GM23338 (cell line): ENCODE measurements at regions not wholly inside any gene's neighbourhood (a gene's known extent, or its start where the extent isn't known, plus 50 kb on each side); places are given as distances from the start of the nearest gene placed in this dataset.
"Not testable (repeated sequence)": the region's sequence is repeated elsewhere in the genome, so short reads cannot be mapped to it uniquely, and the experiment has no call there.

Experiments used
- ATAC-seq: fragments of 200-7000 bp; cut with Tn5 transposase; 3 replicates; pipeline ENCODE4 v1.9.1; 2020
- DNase-seq: peaks from one replicate; pipeline ENCODE4 v3.0.0-alpha.2; 2015; ENCODE audit warnings: low spot score
- H2AFZ ChIP-seq: fragments of 200-600 bp; sonication (generic); 2 replicates; pipeline ENCODE4 v1.8.0; 2016; ENCODE audit warnings: antibody characterized with exemption, mild to moderate bottlenecking, moderate library complexity
- H3F3A ChIP-seq: fragments of 200-600 bp; sonication (generic); replicated peaks from 2 replicates; pipeline ENCODE4 v1.8.0; 2017; ENCODE audit warnings: antibody characterized with exemption, mixed run types, low read depth
- H3K27ac ChIP-seq: fragments of 200-600 bp; sonication (generic); 2 replicates; pipeline ENCODE4 v1.6.1; 2016; ENCODE audit warnings: low read depth
- H3K27me3 ChIP-seq: fragments of 200-600 bp; sonication (generic); 2 replicates; pipeline ENCODE4 v1.8.0; 2016; ENCODE audit warnings: mild to moderate bottlenecking, mixed run types, moderate library complexity; ENCODE audit not compliant: insufficient read depth
- H3K36me3 ChIP-seq: fragments of 200-600 bp; sonication (generic); 2 replicates; pipeline ENCODE4 v1.8.0; 2016; ENCODE audit warnings: mild to moderate bottlenecking; ENCODE audit not compliant: insufficient read depth
- H3K4me1 ChIP-seq: fragments of 200-600 bp; sonication (generic); 2 replicates; pipeline ENCODE4 v1.8.0; 2016; ENCODE audit warnings: mild to moderate bottlenecking, moderate library complexity; ENCODE audit not compliant: insufficient read depth
- H3K4me2 ChIP-seq: fragments of 200-600 bp; sonication (generic); 2 replicates; pipeline ENCODE4 v1.7.1; 2017; ENCODE audit warnings: mixed run types
- H3K4me3 ChIP-seq: fragments of 200-600 bp; sonication (generic); 2 replicates; pipeline ENCODE4 v1.6.1; 2016; ENCODE audit warnings: mixed run types
- H3K79me2 ChIP-seq: fragments of 200-600 bp; sonication (generic); replicated peaks from 2 replicates; pipeline ENCODE4 v1.8.0; 2017; ENCODE audit warnings: mild to moderate bottlenecking; ENCODE audit not compliant: insufficient read depth
- H3K9me2 ChIP-seq: fragments of 200-600 bp; sonication (generic); 2 replicates; pipeline ENCODE4 v1.8.0; 2017; ENCODE audit not compliant: insufficient read depth
- H4K20me1 ChIP-seq: fragments of 200-600 bp; sonication (generic); replicated peaks from 2 replicates; pipeline ENCODE4 v1.8.0; 2017; ENCODE audit warnings: mild to moderate bottlenecking; ENCODE audit not compliant: insufficient read depth
- H3K27ac Mint-ChIP-seq: 2 replicates; pipeline ENCODE4 v1.8.0; 2020; ENCODE audit warnings: inconsistent platforms, mild to moderate bottlenecking, moderate library complexity, mixed read lengths
- H3K27me3 Mint-ChIP-seq: 3 replicates; pipeline ENCODE4 v1.8.0; 2022; ENCODE audit warnings: low read depth, mild to moderate bottlenecking, moderate library complexity, mixed read lengths, inconsistent platforms; ENCODE audit not compliant: insufficient read depth, poor library complexity
- H3K36me3 Mint-ChIP-seq: 3 replicates; pipeline ENCODE4 v1.8.0; 2021; ENCODE audit warnings: low read depth, mild to moderate bottlenecking, inconsistent platforms, moderate library complexity, mixed read lengths
- H3K4me1 Mint-ChIP-seq: 3 replicates; pipeline ENCODE4 v1.8.0; 2020; ENCODE audit warnings: mild to moderate bottlenecking, inconsistent platforms, mixed read lengths
- H3K4me3 Mint-ChIP-seq: 3 replicates; pipeline ENCODE4 v1.8.0; 2021; ENCODE audit warnings: moderate library complexity, mild to moderate bottlenecking, inconsistent platforms, mixed read lengths
- H3K9me3 Mint-ChIP-seq: 3 replicates; pipeline ENCODE4 v1.8.0; 2020; ENCODE audit warnings: moderate library complexity, mild to moderate bottlenecking, inconsistent platforms, mixed read lengths
- CREB1 ChIP-seq: fragments of 250-450 bp; sonication (Bioruptor Pico); IDR thresholded peaks from 2 replicates; pipeline ENCODE4 v1.5.0; 2020; ENCODE audit warnings: low read depth, mild to moderate bottlenecking, moderate library complexity
- EZH2 ChIP-seq: fragments of 200-600 bp; sonication (generic); IDR thresholded peaks from one replicate; pipeline ENCODE4 v1.8.0; 2017; ENCODE audit warnings: antibody characterized with exemption, mild to moderate bottlenecking, low read depth; ENCODE audit not compliant: unreplicated experiment
- EZH2phosphoT487 ChIP-seq: fragments of 200-600 bp; sonication (generic); IDR thresholded peaks from one replicate; pipeline ENCODE4 v1.8.1; 2018; ENCODE audit warnings: antibody characterized with exemption; ENCODE audit not compliant: unreplicated experiment
- JUNB ChIP-seq: IDR thresholded peaks from one replicate; pipeline ENCODE4 v1.6.1; 2016; ENCODE audit warnings: antibody characterized with exemption; ENCODE audit not compliant: unreplicated experiment
- NANOG ChIP-seq: IDR thresholded peaks from 2 replicates; pipeline ENCODE4 v1.6.1; 2016; ENCODE audit warnings: antibody characterized with exemption, borderline replicate concordance
- POLR2AphosphoS5 ChIP-seq: IDR thresholded peaks from 2 replicates; pipeline ENCODE4 v1.6.1; 2016; ENCODE audit warnings: antibody characterized with exemption, low read depth
- ZNF114 ChIP-seq: fragments of 250-450 bp; sonication (Bioruptor Pico); IDR thresholded peaks from 2 replicates; pipeline ENCODE4 v1.5.0; 2020; ENCODE audit warnings: mild to moderate bottlenecking, moderate library complexity
- ZNF331 ChIP-seq: fragments of 250-450 bp; sonication (Bioruptor Pico); IDR thresholded peaks from 2 replicates; pipeline ENCODE4 v1.5.0; 2020; ENCODE audit warnings: low read depth, mild to moderate bottlenecking, moderate library complexity
- TF ChIP-seq, protein P1 (sequence below): fragments of 250-450 bp; sonication (Bioruptor Pico); IDR thresholded peaks from 2 replicates; pipeline ENCODE4 v1.5.0; 2020; ENCODE audit warnings: mild to moderate bottlenecking, moderate library complexity
- TF ChIP-seq, protein P2 (sequence below), 2 experiments: fragments of 200-600 bp in 1 of 2; sonication (generic) in 1 of 2; conservative IDR thresholded peaks; 2 replicates each; pipeline versions ENCODE4 v1.5.1 to v1.6.1; 2016 to 2017; ENCODE audit warnings: antibody characterized with exemption in 2 of 2, low read depth in 2 of 2, mild to moderate bottlenecking in 2 of 2, moderate library complexity in 1 of 2
- TF ChIP-seq, protein P3 (sequence below): IDR thresholded peaks from one replicate; pipeline ENCODE4 v1.6.1; 2018; ENCODE audit warnings: antibody characterized with exemption; ENCODE audit not compliant: unreplicated experiment

DNA sequence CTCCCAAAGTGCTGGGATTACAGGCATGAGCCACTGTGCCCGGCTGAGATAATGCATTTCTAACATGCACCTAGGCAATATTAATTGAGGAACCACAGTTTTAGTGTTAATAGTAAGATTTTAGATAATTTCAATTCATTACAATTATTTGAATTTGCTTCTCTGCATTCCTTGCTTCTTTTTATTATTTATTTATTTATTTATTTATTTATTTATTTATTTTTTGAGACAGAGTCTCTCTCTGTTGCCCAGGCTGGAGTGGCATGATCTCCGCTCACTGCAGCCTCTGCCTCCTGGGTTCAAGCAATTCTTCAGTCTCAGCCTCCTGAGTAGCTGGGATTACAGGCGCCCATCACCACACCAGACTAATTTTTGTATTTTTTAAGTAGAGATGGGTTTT, 135.7 kb upstream of the OR13F1 start:
- not testable (repeated sequence) for H3K4me1 ChIP-seq, H3K4me2 ChIP-seq, H3K36me3 ChIP-seq, H3K9me2 ChIP-seq, H2AFZ ChIP-seq, H3K4me3 ChIP-seq, H3K27ac ChIP-seq, H3K79me2 ChIP-seq, H3K27me3 Mint-ChIP-seq, H3K27me3 ChIP-seq, H3K27ac Mint-ChIP-seq, ATAC-seq, H4K20me1 ChIP-seq, H3K4me1 Mint-ChIP-seq, H3F3A ChIP-seq, H3K4me3 Mint-ChIP-seq, DNase-seq
- peaks cover 18% of the 10 kb centered on the region for H3K36me3 Mint-ChIP-seq
- H3K9me3 Mint-ChIP-seq, result peaks cover 27% of the 10 kb centered on the region

DNA sequence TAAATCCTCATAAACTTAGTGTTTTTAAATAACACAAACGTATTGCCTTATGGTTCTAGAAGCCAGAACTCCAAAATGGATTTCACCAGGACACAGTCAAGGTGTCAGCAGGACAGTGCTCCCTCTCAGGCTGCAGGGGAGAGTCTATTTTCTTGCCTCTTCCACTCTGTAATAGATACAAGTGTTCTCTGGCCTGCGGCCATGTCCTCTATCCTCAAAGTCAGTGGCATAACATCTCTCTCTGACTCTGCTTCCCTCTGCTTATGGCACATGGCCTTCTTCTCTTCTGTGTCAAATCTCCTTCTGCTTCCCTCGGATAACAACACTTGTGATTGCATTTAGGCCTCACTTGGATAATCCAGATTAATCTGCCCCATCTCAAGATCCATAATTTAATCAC, 129.4 kb upstream of the OR13F1 start:
- H3K27me3 Mint-ChIP-seq, result peaks cover 2% of the 10 kb centered on the region
- Histone ChIP-seq H3K36me3 (no peaks in the 10 kb centered on the region), H3F3A (no peaks in the 10 kb centered on the region), H3K4me2 (no peak overlapping the region), H3K9me2 (no peaks in the 10 kb centered on the region), H3K79me2 (no peaks in the 10 kb centered on the region), H3K4me3 (no peak overlapping the region), H4K20me1 (no peaks in the 10 kb centered on the region), H2AFZ (no peak overlapping the region), H3K4me1 (no peaks in the 10 kb centered on the region), H3K27me3 (no peaks in the 10 kb centered on the region), H3K27ac (no peak overlapping the region)
- peaks cover 8% of the 10 kb centered on the region; the same call in 2 of the 3 replicates for H3K36me3 Mint-ChIP-seq
- H3K9me3 Mint-ChIP-seq, result peaks cover 14% of the 10 kb centered on the region; the same call in 2 of the 3 replicates
- no peaks in the 10 kb centered on the region for H3K4me1 Mint-ChIP-seq
- no peak overlapping the region for H3K4me3 Mint-ChIP-seq
- ATAC-seq (no peak), DNase-seq (no peak)
- no peak overlapping the region for H3K27ac Mint-ChIP-seq
- TF ChIP-seq, protein P1, sequence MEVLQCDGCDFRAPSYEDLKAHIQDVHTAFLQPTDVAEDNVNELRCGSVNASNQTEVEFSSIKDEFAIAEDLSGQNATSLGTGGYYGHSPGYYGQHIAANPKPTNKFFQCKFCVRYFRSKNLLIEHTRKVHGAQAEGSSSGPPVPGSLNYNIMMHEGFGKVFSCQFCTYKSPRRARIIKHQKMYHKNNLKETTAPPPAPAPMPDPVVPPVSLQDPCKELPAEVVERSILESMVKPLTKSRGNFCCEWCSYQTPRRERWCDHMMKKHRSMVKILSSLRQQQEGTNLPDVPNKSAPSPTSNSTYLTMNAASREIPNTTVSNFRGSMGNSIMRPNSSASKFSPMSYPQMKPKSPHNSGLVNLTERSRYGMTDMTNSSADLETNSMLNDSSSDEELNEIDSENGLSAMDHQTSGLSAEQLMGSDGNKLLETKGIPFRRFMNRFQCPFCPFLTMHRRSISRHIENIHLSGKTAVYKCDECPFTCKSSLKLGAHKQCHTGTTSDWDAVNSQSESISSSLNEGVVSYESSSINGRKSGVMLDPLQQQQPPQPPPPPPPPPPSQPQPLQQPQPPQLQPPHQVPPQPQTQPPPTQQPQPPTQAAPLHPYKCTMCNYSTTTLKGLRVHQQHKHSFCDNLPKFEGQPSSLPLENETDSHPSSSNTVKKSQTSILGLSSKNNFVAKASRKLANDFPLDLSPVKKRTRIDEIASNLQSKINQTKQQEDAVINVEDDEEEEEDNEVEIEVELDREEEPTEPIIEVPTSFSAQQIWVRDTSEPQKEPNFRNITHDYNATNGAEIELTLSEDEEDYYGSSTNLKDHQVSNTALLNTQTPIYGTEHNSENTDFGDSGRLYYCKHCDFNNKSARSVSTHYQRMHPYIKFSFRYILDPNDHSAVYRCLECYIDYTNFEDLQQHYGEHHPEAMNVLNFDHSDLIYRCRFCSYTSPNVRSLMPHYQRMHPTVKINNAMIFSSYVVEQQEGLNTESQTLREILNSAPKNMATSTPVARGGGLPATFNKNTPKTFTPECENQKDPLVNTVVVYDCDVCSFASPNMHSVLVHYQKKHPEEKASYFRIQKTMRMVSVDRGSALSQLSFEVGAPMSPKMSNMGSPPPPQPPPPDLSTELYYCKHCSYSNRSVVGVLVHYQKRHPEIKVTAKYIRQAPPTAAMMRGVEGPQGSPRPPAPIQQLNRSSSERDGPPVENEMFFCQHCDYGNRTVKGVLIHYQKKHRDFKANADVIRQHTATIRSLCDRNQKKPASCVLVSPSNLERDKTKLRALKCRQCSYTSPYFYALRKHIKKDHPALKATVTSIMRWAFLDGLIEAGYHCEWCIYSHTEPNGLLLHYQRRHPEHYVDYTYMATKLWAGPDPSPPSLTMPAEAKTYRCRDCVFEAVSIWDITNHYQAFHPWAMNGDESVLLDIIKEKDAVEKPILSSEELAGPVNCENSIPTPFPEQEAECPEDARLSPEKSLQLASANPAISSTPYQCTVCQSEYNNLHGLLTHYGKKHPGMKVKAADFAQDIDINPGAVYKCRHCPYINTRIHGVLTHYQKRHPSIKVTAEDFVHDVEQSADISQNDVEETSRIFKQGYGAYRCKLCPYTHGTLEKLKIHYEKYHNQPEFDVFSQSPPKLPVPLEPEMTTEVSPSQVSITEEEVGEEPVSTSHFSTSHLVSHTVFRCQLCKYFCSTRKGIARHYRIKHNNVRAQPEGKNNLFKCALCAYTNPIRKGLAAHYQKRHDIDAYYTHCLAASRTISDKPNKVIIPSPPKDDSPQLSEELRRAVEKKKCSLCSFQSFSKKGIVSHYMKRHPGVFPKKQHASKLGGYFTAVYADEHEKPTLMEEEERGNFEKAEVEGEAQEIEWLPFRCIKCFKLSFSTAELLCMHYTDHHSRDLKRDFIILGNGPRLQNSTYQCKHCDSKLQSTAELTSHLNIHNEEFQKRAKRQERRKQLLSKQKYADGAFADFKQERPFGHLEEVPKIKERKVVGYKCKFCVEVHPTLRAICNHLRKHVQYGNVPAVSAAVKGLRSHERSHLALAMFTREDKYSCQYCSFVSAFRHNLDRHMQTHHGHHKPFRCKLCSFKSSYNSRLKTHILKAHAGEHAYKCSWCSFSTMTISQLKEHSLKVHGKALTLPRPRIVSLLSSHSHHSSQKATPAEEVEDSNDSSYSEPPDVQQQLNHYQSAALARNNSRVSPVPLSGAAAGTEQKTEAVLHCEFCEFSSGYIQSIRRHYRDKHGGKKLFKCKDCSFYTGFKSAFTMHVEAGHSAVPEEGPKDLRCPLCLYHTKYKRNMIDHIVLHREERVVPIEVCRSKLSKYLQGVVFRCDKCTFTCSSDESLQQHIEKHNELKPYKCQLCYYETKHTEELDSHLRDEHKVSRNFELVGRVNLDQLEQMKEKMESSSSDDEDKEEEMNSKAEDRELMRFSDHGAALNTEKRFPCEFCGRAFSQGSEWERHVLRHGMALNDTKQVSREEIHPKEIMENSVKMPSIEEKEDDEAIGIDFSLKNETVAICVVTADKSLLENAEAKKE (CRISPR knock-in tag), result no peak
- TF ChIP-seq ZNF114 (CRISPR knock-in tag) (no peak), EZH2phosphoT487 (no peak), JUNB (no peak), POLR2AphosphoS5 (no peak), CREB1 (CRISPR knock-in tag) (no peak), ZNF331 (CRISPR knock-in tag) (no peak), EZH2 (no peak), NANOG (no peak)
- TF ChIP-seq, protein P2, sequence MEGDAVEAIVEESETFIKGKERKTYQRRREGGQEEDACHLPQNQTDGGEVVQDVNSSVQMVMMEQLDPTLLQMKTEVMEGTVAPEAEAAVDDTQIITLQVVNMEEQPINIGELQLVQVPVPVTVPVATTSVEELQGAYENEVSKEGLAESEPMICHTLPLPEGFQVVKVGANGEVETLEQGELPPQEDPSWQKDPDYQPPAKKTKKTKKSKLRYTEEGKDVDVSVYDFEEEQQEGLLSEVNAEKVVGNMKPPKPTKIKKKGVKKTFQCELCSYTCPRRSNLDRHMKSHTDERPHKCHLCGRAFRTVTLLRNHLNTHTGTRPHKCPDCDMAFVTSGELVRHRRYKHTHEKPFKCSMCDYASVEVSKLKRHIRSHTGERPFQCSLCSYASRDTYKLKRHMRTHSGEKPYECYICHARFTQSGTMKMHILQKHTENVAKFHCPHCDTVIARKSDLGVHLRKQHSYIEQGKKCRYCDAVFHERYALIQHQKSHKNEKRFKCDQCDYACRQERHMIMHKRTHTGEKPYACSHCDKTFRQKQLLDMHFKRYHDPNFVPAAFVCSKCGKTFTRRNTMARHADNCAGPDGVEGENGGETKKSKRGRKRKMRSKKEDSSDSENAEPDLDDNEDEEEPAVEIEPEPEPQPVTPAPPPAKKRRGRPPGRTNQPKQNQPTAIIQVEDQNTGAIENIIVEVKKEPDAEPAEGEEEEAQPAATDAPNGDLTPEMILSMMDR (conservative IDR thresholded peaks at IDR 0.05; ENCODE audit: low read depth in 2 of 2), result no peak
- TF ChIP-seq, protein P3, sequence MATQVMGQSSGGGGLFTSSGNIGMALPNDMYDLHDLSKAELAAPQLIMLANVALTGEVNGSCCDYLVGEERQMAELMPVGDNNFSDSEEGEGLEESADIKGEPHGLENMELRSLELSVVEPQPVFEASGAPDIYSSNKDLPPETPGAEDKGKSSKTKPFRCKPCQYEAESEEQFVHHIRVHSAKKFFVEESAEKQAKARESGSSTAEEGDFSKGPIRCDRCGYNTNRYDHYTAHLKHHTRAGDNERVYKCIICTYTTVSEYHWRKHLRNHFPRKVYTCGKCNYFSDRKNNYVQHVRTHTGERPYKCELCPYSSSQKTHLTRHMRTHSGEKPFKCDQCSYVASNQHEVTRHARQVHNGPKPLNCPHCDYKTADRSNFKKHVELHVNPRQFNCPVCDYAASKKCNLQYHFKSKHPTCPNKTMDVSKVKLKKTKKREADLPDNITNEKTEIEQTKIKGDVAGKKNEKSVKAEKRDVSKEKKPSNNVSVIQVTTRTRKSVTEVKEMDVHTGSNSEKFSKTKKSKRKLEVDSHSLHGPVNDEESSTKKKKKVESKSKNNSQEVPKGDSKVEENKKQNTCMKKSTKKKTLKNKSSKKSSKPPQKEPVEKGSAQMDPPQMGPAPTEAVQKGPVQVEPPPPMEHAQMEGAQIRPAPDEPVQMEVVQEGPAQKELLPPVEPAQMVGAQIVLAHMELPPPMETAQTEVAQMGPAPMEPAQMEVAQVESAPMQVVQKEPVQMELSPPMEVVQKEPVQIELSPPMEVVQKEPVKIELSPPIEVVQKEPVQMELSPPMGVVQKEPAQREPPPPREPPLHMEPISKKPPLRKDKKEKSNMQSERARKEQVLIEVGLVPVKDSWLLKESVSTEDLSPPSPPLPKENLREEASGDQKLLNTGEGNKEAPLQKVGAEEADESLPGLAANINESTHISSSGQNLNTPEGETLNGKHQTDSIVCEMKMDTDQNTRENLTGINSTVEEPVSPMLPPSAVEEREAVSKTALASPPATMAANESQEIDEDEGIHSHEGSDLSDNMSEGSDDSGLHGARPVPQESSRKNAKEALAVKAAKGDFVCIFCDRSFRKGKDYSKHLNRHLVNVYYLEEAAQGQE, result no peak
